CD4-positive, alpha-beta T cell (primary cell): ENCODE measurements at regions not wholly inside any gene's neighbourhood (a gene's known extent, or its start where the extent isn't known, plus 50 kb on each side); places are given as distances from the start of the nearest gene placed in this dataset.
A peak's percentile ranks its signal among the peaks of the same experiment; 100 is the strongest.

Experiments used
- ATAC-seq: fragments of 200-7000 bp; cut with Tn5 transposase; one replicate; pipeline ENCODE4 v1.10.0; 2022; ENCODE audit warnings: mild to moderate bottlenecking; ENCODE audit not compliant: poor library complexity
- CTCF ChIA-PET: fragments of 350-600 bp; sonication (Branson Sonifier 250); formaldehyde crosslinking; loops from one replicate; lab custom pipeline; 2021; ENCODE audit warnings: antibody characterized with exemption, inconsistent platforms; lab: Charles Lee
- POLR2A ChIA-PET: fragments of 350-600 bp; sonication (Branson Sonifier 250); formaldehyde crosslinking; loops from one replicate; lab custom pipeline; 2021; ENCODE audit warnings: antibody characterized with exemption, inconsistent platforms; lab: Charles Lee
- DNase-seq, 14 experiments: peaks; one replicate each; pipeline ENCODE4 v3.0.0-alpha.2; 2013 to 2020; ENCODE audit warnings: mixed read lengths in 2 of 14
- H3K27ac ChIP-seq, 2 donors: one replicate each; pipeline versions ENCODE4 v1.5.1 to v1.7.0; 2013; ENCODE audit warnings: low read length in 2 of 2, low read depth in 1 of 2, mild to moderate bottlenecking in 1 of 2
- H3K27me3 ChIP-seq, 2 experiments: 1 replicate in 1 of 2; 2 replicates in 1 of 2; pipeline versions ENCODE4 v1.6.1 to v1.7.0; 2013; ENCODE audit warnings: low read length in 2 of 2, control low read depth in 1 of 2, mild to moderate bottlenecking in 1 of 2, moderate library complexity in 1 of 2; ENCODE audit not compliant: insufficient read depth in 2 of 2, control insufficient read depth in 1 of 2
- H3K36me3 ChIP-seq: one replicate; pipeline ENCODE4 v1.6.1; 2013; ENCODE audit warnings: low read length, control low read depth; ENCODE audit not compliant: insufficient read depth
- H3K4me1 ChIP-seq: one replicate; pipeline ENCODE4 v1.6.1; 2013; ENCODE audit warnings: low read length, control low read depth; ENCODE audit not compliant: insufficient read depth
- H3K4me3 ChIP-seq: one replicate; pipeline ENCODE4 v1.5.1; 2013; ENCODE audit warnings: mild to moderate bottlenecking, low read length, moderate library complexity
- H3K9me3 ChIP-seq, 2 experiments: 1 replicate in 1 of 2; 2 replicates in 1 of 2; pipeline versions ENCODE4 v1.6.1 to v1.7.0; 2013; ENCODE audit warnings: low read length in 2 of 2, mild to moderate bottlenecking in 2 of 2, control low read depth in 1 of 2, moderate library complexity in 1 of 2; ENCODE audit not compliant: control insufficient read depth in 1 of 2, insufficient read depth in 1 of 2
- H3K27ac Mint-ChIP-seq: one replicate; pipeline ENCODE4 v1.8.0; 2020; ENCODE audit warnings: mixed read lengths
- H3K27me3 Mint-ChIP-seq: one replicate; pipeline ENCODE4 v1.8.0; 2021; ENCODE audit warnings: mixed read lengths
- H3K36me3 Mint-ChIP-seq: one replicate; pipeline ENCODE4 v1.8.0; 2021; ENCODE audit warnings: low read depth, mixed read lengths
- H3K4me1 Mint-ChIP-seq: one replicate; pipeline ENCODE4 v1.8.0; 2021; ENCODE audit warnings: low read depth, mixed read lengths
- H3K4me3 Mint-ChIP-seq: one replicate; pipeline ENCODE4 v1.8.0; 2020; ENCODE audit warnings: mild to moderate bottlenecking, mixed read lengths
- H3K9me3 Mint-ChIP-seq: one replicate; pipeline ENCODE4 v1.8.0; 2020; ENCODE audit warnings: mixed read lengths
- CTCF ChIP-seq: fragments of 200-600 bp; IDR thresholded peaks from one replicate; pipeline ENCODE4 v1.8.0; 2022; ENCODE audit warnings: antibody characterized with exemption, mild to moderate bottlenecking
- intact Hi-C, 2 experiments: fragments of 100-400 bp; cut with DNase I in 1 of 2; cut with micrococcal nuclease in 1 of 2; formaldehyde crosslinking; loops; one replicate each; pipeline versions ENCODE4 v1.15.1 to v1.9.0; 2023 to 2025; cut with DNase I, micrococcal nuclease

- ATAC-seq, result no peak
- Histone ChIP-seq H3K4me1 (no peaks in the 10 kb centered on the region), H3K27ac (no peak overlapping the region), H3K4me3 (no peak overlapping the region), H3K27me3 (no peaks in the 10 kb centered on the region), H3K9me3 (no peaks in the 10 kb centered on the region), H3K36me3 (no peaks in the 10 kb centered on the region)
- Mint-ChIP-seq H3K36me3 (no peaks in the 10 kb centered on the region), H3K4me1 (peaks cover 5% of the 10 kb centered on the region), H3K9me3 (no peaks in the 10 kb centered on the region), H3K27me3 (peaks cover 7% of the 10 kb centered on the region), H3K4me3 (no peak overlapping the region), H3K27ac (no peak overlapping the region)
- ChIA-PET POLR2A (no interaction called here), CTCF (no interaction called here)
- intact Hi-C loops, result no loop called here
- DNase-seq, result no peak
- TF ChIP-seq CTCF, result no peak
Measured at GRCh38 chr3:71907996-71908395, 123.0 kb upstream of the PROK2 start.

- H3K4me1 ChIP-seq, result no peaks in the 10 kb centered on the region
- intact Hi-C loops, result no loop called here
- H3K4me3 ChIP-seq, result no peak overlapping the region
- TF ChIP-seq CTCF, result no peak
- H3K27ac Mint-ChIP-seq, result no peak overlapping the region
- H3K36me3 Mint-ChIP-seq, result no peaks in the 10 kb centered on the region
- no peak for ATAC-seq
- H3K27me3 ChIP-seq, result no peaks in the 10 kb centered on the region
- no peaks in the 10 kb centered on the region for H3K36me3 ChIP-seq
- ChIA-PET CTCF (no interaction called here), POLR2A (no interaction called here)
- H3K4me3 Mint-ChIP-seq, result no peak overlapping the region
- H3K4me1 Mint-ChIP-seq, result peaks cover 5% of the 10 kb centered on the region
- peak in 2 of 14 experiments; percentile 6 to 12 for DNase-seq
- peaks cover 7% of the 10 kb centered on the region for H3K27me3 Mint-ChIP-seq
- H3K9me3 ChIP-seq, result no peaks in the 10 kb centered on the region
- H3K9me3 Mint-ChIP-seq, result no peaks in the 10 kb centered on the region
- no peak overlapping the region for H3K27ac ChIP-seq
Measured at GRCh38 chr3:71906976-71907375, 122.0 kb upstream of the PROK2 start.

- Mint-ChIP-seq H3K27me3 (peaks cover 7% of the 10 kb centered on the region), H3K36me3 (no peaks in the 10 kb centered on the region), H3K4me3 (no peak overlapping the region), H3K4me1 (peaks cover 5% of the 10 kb centered on the region), H3K9me3 (no peaks in the 10 kb centered on the region), H3K27ac (no peak overlapping the region)
- Histone ChIP-seq H3K27ac (no peak overlapping the region), H3K27me3 (no peaks in the 10 kb centered on the region), H3K4me3 (no peak overlapping the region), H3K36me3 (no peaks in the 10 kb centered on the region), H3K4me1 (no peaks in the 10 kb centered on the region), H3K9me3 (no peaks in the 10 kb centered on the region)
- POLR2A ChIA-PET, result no interaction called here
- DNase-seq (peak in 3 of 14 experiments; percentile 29 to 51 (median 32)), ATAC-seq (no peak)
- no peak for TF ChIP-seq CTCF
- intact Hi-C loops, result no loop called here
- CTCF ChIA-PET, result interaction anchor here (1.3 kb wide), 1 partner anchor 30 kb away, joined by 3 read pairs; no protein-coding TSS in a partner anchor
Measured at GRCh38 chr3:71905426-71905825, 120.5 kb upstream of the PROK2 start.
